H1 (cell line): ENCODE measurements at regions not wholly inside any gene's neighbourhood (a gene's known extent, or its start where the extent isn't known, plus 50 kb on each side); places are given as distances from the start of the nearest gene placed in this dataset.

Experiments used
- CTCF ChIA-PET: fragments of 300-600 bp; sonication (Branson Sonifier 250); formaldehyde crosslinking; loops from one replicate; lab custom pipeline; 2021; ENCODE audit not compliant: partially characterized antibody; lab: Charles Lee
- POLR2A ChIA-PET: fragments of 300-600 bp; sonication (Branson Sonifier 250); formaldehyde crosslinking; loops from one replicate; lab custom pipeline; 2021; ENCODE audit warnings: inconsistent platforms; ENCODE audit not compliant: partially characterized antibody; lab: Charles Lee
- DNase-seq, 2 experiments: peaks; one replicate each; pipeline versions ENCODE4 v3.0.0 to v3.0.0-alpha.2; 2010 to 2022; ENCODE audit warnings: low spot score in 2 of 2, low read depth in 1 of 2, mixed read lengths in 1 of 2
- FAIRE-seq: peaks from 2 replicates; lab custom pipeline; 2011; peaks lifted over from hg19 to GRCh38; lab: Jason Lieb, UNC
- H2AFZ ChIP-seq: 2 replicates; pipeline ENCODE4 v1.8.1; 2012; ENCODE audit warnings: low read length, inconsistent platforms
- H2AK5ac ChIP-seq: 2 replicates; pipeline ENCODE4 v1.6.1; 2013; ENCODE audit warnings: low read depth, low read length
- H2BK120ac ChIP-seq: replicated peaks from 2 replicates; pipeline ENCODE3; 2013; ENCODE audit warnings: low read depth, low read length, inconsistent platforms
- H2BK12ac ChIP-seq: 2 replicates; pipeline ENCODE4 v1.6.1; 2013; ENCODE audit warnings: low read depth, low read length
- H2BK15ac ChIP-seq: 2 replicates; pipeline ENCODE4 v1.6.1; 2013; ENCODE audit warnings: low read length
- H2BK20ac ChIP-seq: 2 replicates; pipeline ENCODE4 v1.6.1; 2013; ENCODE audit warnings: low read length
- H2BK5ac ChIP-seq: 2 replicates; pipeline ENCODE4 v1.6.1; 2013; ENCODE audit warnings: low read depth, low read length
- H3K14ac ChIP-seq: 2 replicates; pipeline ENCODE4 v1.6.1; 2013; ENCODE audit warnings: inconsistent platforms; ENCODE audit not compliant: insufficient read length
- H3K18ac ChIP-seq: 2 replicates; pipeline ENCODE4 v1.6.1; 2013; ENCODE audit warnings: low read length; ENCODE audit errors: extremely low read depth
- H3K23ac ChIP-seq: 2 replicates; pipeline ENCODE4 v1.6.1; 2013; ENCODE audit warnings: inconsistent platforms; ENCODE audit not compliant: insufficient read length
- H3K23me2 ChIP-seq: 2 replicates; pipeline ENCODE4 v1.6.1; 2013; ENCODE audit warnings: low read depth, low read length
- H3K27ac ChIP-seq: 2 replicates; pipeline ENCODE4 v1.6.1; 2011; ENCODE audit warnings: low read depth, low read length, inconsistent platforms
- H3K27me3 ChIP-seq, 4 experiments: replicated peaks in 1 of 4; 1 replicate in 1 of 4; 2 replicates in 3 of 4; pipeline versions ENCODE4 v1.6.1 to v1.8.1; 2011 to 2013; ENCODE audit warnings: low read length in 3 of 4, mild to moderate bottlenecking in 3 of 4, inconsistent platforms in 2 of 4, mixed read lengths in 2 of 4, moderate library complexity in 1 of 4; ENCODE audit not compliant: control insufficient read depth in 3 of 4, insufficient read depth in 3 of 4; ENCODE audit errors: extremely low read depth in 1 of 4
- H3K36me3 ChIP-seq, 4 experiments: 2 replicates each; pipeline versions ENCODE4 v1.6.1 to v1.8.1; 2011 to 2013; ENCODE audit warnings: mild to moderate bottlenecking in 4 of 4, low read length in 3 of 4, moderate library complexity in 2 of 4, control low read depth in 1 of 4, inconsistent platforms in 1 of 4; ENCODE audit not compliant: insufficient read depth in 4 of 4, control insufficient read depth in 2 of 4
- H3K4ac ChIP-seq: replicated peaks from 2 replicates; pipeline ENCODE3; 2013; ENCODE audit warnings: low read length, low read depth, mixed read lengths, inconsistent platforms; ENCODE audit not compliant: insufficient read length
- H3K4me1 ChIP-seq, 4 experiments: replicated peaks in 1 of 4; 1 replicate in 1 of 4; 2 replicates in 3 of 4; pipeline versions ENCODE4 v1.6.1 to v1.8.1; 2011 to 2013; ENCODE audit warnings: low read length in 3 of 4, inconsistent platforms in 2 of 4, mixed read lengths in 1 of 4; ENCODE audit not compliant: insufficient read depth in 4 of 4, control insufficient read depth in 3 of 4
- H3K4me2 ChIP-seq, 2 experiments: 2 replicates each; pipeline versions ENCODE4 v1.6.1 to v1.8.1; 2011 to 2013; ENCODE audit warnings: low read depth in 2 of 2, low read length in 2 of 2, control low read depth in 1 of 2, inconsistent platforms in 1 of 2, mild to moderate bottlenecking in 1 of 2; ENCODE audit not compliant: insufficient read depth in 1 of 2
- H3K4me3 ChIP-seq, 4 experiments: fragments of 200-600, 300-600 bp in 1 of 4; sonication (generic), shearing (Covaris generic), sonication (Bioruptor Twin) in 1 of 4; 2 replicates each; pipeline versions ENCODE4 v1.5.1 to v1.8.1; 2011 to 2016; ENCODE audit warnings: low read length in 4 of 4, low read depth in 3 of 4, control low read depth in 2 of 4, inconsistent platforms in 2 of 4, mild to moderate bottlenecking in 2 of 4, mixed read lengths in 1 of 4, moderate library complexity in 1 of 4; ENCODE audit not compliant: insufficient read depth in 2 of 4; ENCODE audit errors: extremely low read depth in 1 of 4
- H3K56ac ChIP-seq: replicated peaks from 2 replicates; pipeline ENCODE3; 2013; ENCODE audit warnings: low read depth, mild to moderate bottlenecking, mixed read lengths, low read length, inconsistent platforms; ENCODE audit not compliant: insufficient read length
- H3K79me1 ChIP-seq: 2 replicates; pipeline ENCODE4 v1.6.1; 2013; ENCODE audit warnings: low read depth, low read length, control low read depth
- H3K79me2 ChIP-seq, 2 experiments: 2 replicates each; pipeline versions ENCODE4 v1.6.1 to v1.8.1; 2012 to 2013; ENCODE audit warnings: low read length in 2 of 2, mild to moderate bottlenecking in 2 of 2, inconsistent platforms in 1 of 2; ENCODE audit not compliant: insufficient read depth in 2 of 2, control insufficient read depth in 1 of 2
- H3K9ac ChIP-seq, 4 experiments: replicated peaks in 1 of 4; 1 replicate in 1 of 4; 2 replicates in 3 of 4; pipeline versions ENCODE4 v1.6.1 to v1.8.1; 2011 to 2013; ENCODE audit warnings: low read depth in 3 of 4, low read length in 3 of 4, control low read depth in 2 of 4, mild to moderate bottlenecking in 2 of 4, moderate library complexity in 2 of 4, inconsistent platforms in 1 of 4; ENCODE audit errors: extremely low read depth in 1 of 4
- H3K9me3 ChIP-seq, 2 experiments: 2 replicates each; pipeline versions ENCODE4 v1.6.1 to v1.8.1; 2012 to 2013; ENCODE audit warnings: mild to moderate bottlenecking in 2 of 2, moderate library complexity in 2 of 2, control low read depth in 1 of 2, inconsistent platforms in 1 of 2, low read depth in 1 of 2, low read length in 1 of 2, mixed read lengths in 1 of 2; ENCODE audit not compliant: insufficient read depth in 2 of 2
- H4K20me1 ChIP-seq, 2 experiments: replicated peaks in 1 of 2; 2 replicates each; pipeline versions ENCODE3 to v1.8.1; 2011 to 2013; ENCODE audit warnings: inconsistent platforms in 2 of 2, low read length in 2 of 2, mild to moderate bottlenecking in 1 of 2; ENCODE audit not compliant: insufficient read depth in 2 of 2, control insufficient read depth in 1 of 2
- H4K5ac ChIP-seq: 2 replicates; pipeline ENCODE4 v1.6.1; 2013; ENCODE audit warnings: low read length, low read depth, mixed read lengths, inconsistent platforms; ENCODE audit not compliant: insufficient read length
- H4K8ac ChIP-seq: 2 replicates; pipeline ENCODE4 v1.8.0; 2013; ENCODE audit warnings: mild to moderate bottlenecking, moderate library complexity, low read length, inconsistent platforms; ENCODE audit not compliant: insufficient read depth; ENCODE audit errors: extremely low read depth
- H4K91ac ChIP-seq: replicated peaks from 2 replicates; pipeline ENCODE3; 2013; ENCODE audit warnings: low read length, mixed read lengths, inconsistent platforms; ENCODE audit not compliant: insufficient read length
- CBX5 ChIP-seq: fragments of 300-800, 300-1000 bp; sonication (generic); IDR thresholded peaks from 2 replicates; pipeline ENCODE4 v1.7.1; 2016; ENCODE audit warnings: antibody characterized with exemption, low read length, low read depth
- CBX8 ChIP-seq: fragments of 300-800, 300-1000 bp; sonication (generic); IDR thresholded peaks from 2 replicates; pipeline ENCODE4 v1.7.1; 2016; ENCODE audit warnings: low read depth, low read length, borderline replicate concordance
- CEBPB ChIP-seq: IDR thresholded peaks from 2 replicates; pipeline ENCODE4 v1.6.1; 2012; ENCODE audit warnings: low read depth, low read length
- FOSL1 ChIP-seq: IDR thresholded peaks from 2 replicates; pipeline ENCODE4 v1.6.1; 2011; ENCODE audit warnings: mild to moderate bottlenecking, low read depth, low read length, moderate library complexity; ENCODE audit not compliant: insufficient read depth
- RNF2 ChIP-seq: fragments of 200-900, 300-1000 bp; sonication (generic); IDR thresholded peaks from 2 replicates; pipeline ENCODE4 v1.7.1; 2016; ENCODE audit warnings: borderline replicate concordance, low read depth, mild to moderate bottlenecking, antibody characterized with exemption, low read length; ENCODE audit not compliant: poor library complexity, severe bottlenecking; ENCODE audit errors: missing control alignments
- RXRA ChIP-seq: IDR thresholded peaks from 2 replicates; pipeline ENCODE4 v1.6.1; 2011; ENCODE audit warnings: low read depth, mild to moderate bottlenecking, low read length, moderate library complexity; ENCODE audit not compliant: insufficient read depth
- SIX5 ChIP-seq: IDR thresholded peaks from 2 replicates; pipeline ENCODE4 v1.6.1; 2011; ENCODE audit warnings: mild to moderate bottlenecking, low read depth, low read length
- SP4 ChIP-seq: IDR thresholded peaks from 2 replicates; pipeline ENCODE4 v1.6.1; 2012; ENCODE audit warnings: low read length, inconsistent platforms
- TBP ChIP-seq: IDR thresholded peaks from 2 replicates; pipeline ENCODE4 v1.6.1; 2011; ENCODE audit warnings: low read depth, low read length, improper control_type of control experiment
- WGBS, 2 experiments: shearing (Covaris generic) in 1 of 2; methylation state at CpG; one replicate each; pipeline versions ENCODE4 v1.1.6 to v1.1.7; 2013 to 2015; ENCODE audit warnings: low lambda C conversion rate in 2 of 2, mixed read lengths in 2 of 2, inconsistent platforms in 1 of 2, low coverage in 1 of 2, missing lambda C conversion rate in 1 of 2; ENCODE audit not compliant: insufficient replicate concordance in 2 of 2, insufficient coverage in 1 of 2, insufficient read length in 1 of 2; ENCODE audit errors: extremely low coverage in 1 of 2, missing lambda C conversion rate in 1 of 2; 5-methylcytosine and 5-hydroxymethylcytosine counted together
- TF ChIP-seq, protein P1 (sequence below): IDR thresholded peaks from 2 replicates; pipeline ENCODE4 v1.6.1; 2012; ENCODE audit warnings: inconsistent platforms
- TF ChIP-seq, protein P2 (sequence below), 3 experiments: IDR thresholded peaks; 1 replicate in 2 of 3; 2 replicates in 1 of 3; pipeline versions ENCODE4 v1.5.1 to v1.6.1; 2011; ENCODE audit warnings: low read length in 3 of 3, mild to moderate bottlenecking in 3 of 3, inconsistent platforms in 2 of 3, low read depth in 1 of 3, moderate library complexity in 1 of 3; ENCODE audit not compliant: insufficient read depth in 1 of 3; ENCODE audit errors: control extremely low read depth in 1 of 3
- TF ChIP-seq, protein P3 (sequence below): IDR thresholded peaks from 2 replicates; pipeline ENCODE4 v1.6.1; 2011; ENCODE audit warnings: low read depth, mild to moderate bottlenecking, low read length; ENCODE audit not compliant: insufficient read depth

DNA sequence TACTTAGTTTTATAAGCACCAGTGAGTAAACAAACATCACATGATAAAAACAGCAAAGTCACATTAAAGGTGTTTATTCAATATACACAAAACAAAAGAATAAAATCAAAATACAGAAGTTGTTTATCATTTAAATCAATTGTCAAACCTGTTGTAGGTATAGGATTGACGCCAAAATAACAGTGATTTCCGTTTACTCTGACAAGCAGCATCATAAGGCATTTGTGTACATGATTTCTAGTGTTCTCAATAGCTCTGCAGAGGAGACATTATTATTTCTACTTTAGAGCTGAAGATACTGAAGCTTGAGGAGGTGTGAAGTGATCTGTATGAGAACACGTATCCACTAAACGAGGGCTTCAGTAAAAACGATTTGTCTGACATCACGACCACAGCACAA, 171.9 kb downstream of the CCDC59 start:
- Histone ChIP-seq H2BK15ac (no peak overlapping the region), H3K4ac (no peak overlapping the region), H3K4me3 (no peak overlapping the region), H3K27me3 (peaks cover 0 to 1% (median 0%) of the 10 kb centered on the region in 4 experiments; a peak in 1 of 7 replicates), H3K23me2 (no peaks in the 10 kb centered on the region), H3K79me2 (no peaks in the 10 kb centered on the region), H4K5ac (no peak overlapping the region), H3K27ac (no peak overlapping the region), H2BK5ac (no peak overlapping the region), H4K20me1 (no peaks in the 10 kb centered on the region), H3K18ac (no peak overlapping the region), H2BK12ac (no peak overlapping the region), H3K79me1 (no peaks in the 10 kb centered on the region), H2BK20ac (no peak overlapping the region), H4K8ac (no peak overlapping the region), H3K36me3 (no peaks in the 10 kb centered on the region), H3K4me1 (no peaks in the 10 kb centered on the region), H3K9me3 (no peaks in the 10 kb centered on the region), H2AK5ac (no peak overlapping the region), H3K56ac (no peak overlapping the region), H4K91ac (no peak overlapping the region), H3K9ac (no peak overlapping the region), H3K14ac (no peak overlapping the region), H3K4me2 (no peak overlapping the region), H2BK120ac (no peak overlapping the region), H3K23ac (no peak overlapping the region), H2AFZ (no peak overlapping the region)
- FAIRE-seq (no peak), DNase-seq (no peak)
- ChIA-PET CTCF (no interaction called here), POLR2A (no interaction called here)
- 87% methylated on average over 6 of the region's 6 CpGs; no CpG with 5 or more reads in 1 of the 2 experiments for WGBS, 2 experiments
- TF ChIP-seq RNF2 (no peak), SIX5 (no peak), CBX5 (no peak), CEBPB (no peak), SP4 (no peak), CBX8 (no peak), FOSL1 (no peak), TBP (no peak), RXRA (no peak)
- TF ChIP-seq, protein P1, sequence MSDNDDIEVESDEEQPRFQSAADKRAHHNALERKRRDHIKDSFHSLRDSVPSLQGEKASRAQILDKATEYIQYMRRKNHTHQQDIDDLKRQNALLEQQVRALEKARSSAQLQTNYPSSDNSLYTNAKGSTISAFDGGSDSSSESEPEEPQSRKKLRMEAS = no peak
- TF ChIP-seq, protein P2, sequence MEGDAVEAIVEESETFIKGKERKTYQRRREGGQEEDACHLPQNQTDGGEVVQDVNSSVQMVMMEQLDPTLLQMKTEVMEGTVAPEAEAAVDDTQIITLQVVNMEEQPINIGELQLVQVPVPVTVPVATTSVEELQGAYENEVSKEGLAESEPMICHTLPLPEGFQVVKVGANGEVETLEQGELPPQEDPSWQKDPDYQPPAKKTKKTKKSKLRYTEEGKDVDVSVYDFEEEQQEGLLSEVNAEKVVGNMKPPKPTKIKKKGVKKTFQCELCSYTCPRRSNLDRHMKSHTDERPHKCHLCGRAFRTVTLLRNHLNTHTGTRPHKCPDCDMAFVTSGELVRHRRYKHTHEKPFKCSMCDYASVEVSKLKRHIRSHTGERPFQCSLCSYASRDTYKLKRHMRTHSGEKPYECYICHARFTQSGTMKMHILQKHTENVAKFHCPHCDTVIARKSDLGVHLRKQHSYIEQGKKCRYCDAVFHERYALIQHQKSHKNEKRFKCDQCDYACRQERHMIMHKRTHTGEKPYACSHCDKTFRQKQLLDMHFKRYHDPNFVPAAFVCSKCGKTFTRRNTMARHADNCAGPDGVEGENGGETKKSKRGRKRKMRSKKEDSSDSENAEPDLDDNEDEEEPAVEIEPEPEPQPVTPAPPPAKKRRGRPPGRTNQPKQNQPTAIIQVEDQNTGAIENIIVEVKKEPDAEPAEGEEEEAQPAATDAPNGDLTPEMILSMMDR (IDR thresholded peaks at IDR 0.05; ENCODE audit: control extremely low read depth in 1 of 3, insufficient read depth in 1 of 3, low read depth in 1 of 3, low read length in 3 of 3) = no peak
- TF ChIP-seq, protein P3, sequence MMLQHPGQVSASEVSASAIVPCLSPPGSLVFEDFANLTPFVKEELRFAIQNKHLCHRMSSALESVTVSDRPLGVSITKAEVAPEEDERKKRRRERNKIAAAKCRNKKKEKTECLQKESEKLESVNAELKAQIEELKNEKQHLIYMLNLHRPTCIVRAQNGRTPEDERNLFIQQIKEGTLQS = no peak
